ENCODE measurements at regions not wholly inside any gene's neighbourhood (a gene's known extent, or its start where the extent isn't known, plus 50 kb on each side); places are given as distances from the start of the nearest gene placed in this dataset.

DNA sequence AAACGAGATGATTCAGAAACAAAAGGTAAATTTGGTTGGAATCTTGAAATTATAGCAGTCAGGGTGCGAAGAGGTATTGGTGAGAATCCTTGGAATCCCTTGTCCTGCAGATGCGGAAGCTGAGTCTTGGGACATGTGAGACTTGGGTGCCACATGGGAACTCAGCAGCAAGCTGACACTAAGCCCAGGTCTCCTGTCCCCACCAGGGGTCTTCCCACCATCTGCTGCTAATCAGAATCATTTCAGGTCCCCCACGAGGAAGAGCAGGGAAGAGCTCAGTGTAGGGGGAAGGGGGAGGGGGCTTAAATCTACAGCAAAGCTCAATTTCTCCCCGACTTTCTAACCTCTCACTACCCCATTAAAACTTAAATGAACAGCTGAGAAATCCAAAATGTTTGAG, 126.1 kb upstream of the BMPER start:
- TF ChIP-seq, protein P1, sequence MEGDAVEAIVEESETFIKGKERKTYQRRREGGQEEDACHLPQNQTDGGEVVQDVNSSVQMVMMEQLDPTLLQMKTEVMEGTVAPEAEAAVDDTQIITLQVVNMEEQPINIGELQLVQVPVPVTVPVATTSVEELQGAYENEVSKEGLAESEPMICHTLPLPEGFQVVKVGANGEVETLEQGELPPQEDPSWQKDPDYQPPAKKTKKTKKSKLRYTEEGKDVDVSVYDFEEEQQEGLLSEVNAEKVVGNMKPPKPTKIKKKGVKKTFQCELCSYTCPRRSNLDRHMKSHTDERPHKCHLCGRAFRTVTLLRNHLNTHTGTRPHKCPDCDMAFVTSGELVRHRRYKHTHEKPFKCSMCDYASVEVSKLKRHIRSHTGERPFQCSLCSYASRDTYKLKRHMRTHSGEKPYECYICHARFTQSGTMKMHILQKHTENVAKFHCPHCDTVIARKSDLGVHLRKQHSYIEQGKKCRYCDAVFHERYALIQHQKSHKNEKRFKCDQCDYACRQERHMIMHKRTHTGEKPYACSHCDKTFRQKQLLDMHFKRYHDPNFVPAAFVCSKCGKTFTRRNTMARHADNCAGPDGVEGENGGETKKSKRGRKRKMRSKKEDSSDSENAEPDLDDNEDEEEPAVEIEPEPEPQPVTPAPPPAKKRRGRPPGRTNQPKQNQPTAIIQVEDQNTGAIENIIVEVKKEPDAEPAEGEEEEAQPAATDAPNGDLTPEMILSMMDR (IDR thresholded peaks at IDR 0.05) = no peak
- TF ChIP-seq POLR2AphosphoS5 (IDR thresholded peaks at IDR 0.05) (no peak), POLR2A (IDR thresholded peaks at IDR 0.05) (no peak), EP300 (IDR thresholded peaks at IDR 0.05) (no peak)

All from suprapubic skin (tissue), 4 donors.